ENCODE measurements at regions not wholly inside any gene's neighbourhood (a gene's known extent, or its start where the extent isn't known, plus 50 kb on each side); places are given as distances from the start of the nearest gene placed in this dataset.
A peak's percentile ranks its signal among the peaks of the same experiment; 100 is the strongest.
"Not testable (repeated sequence)": the region's sequence is repeated elsewhere in the genome, so short reads cannot be mapped to it uniquely, and the experiment has no call there.

DNA sequence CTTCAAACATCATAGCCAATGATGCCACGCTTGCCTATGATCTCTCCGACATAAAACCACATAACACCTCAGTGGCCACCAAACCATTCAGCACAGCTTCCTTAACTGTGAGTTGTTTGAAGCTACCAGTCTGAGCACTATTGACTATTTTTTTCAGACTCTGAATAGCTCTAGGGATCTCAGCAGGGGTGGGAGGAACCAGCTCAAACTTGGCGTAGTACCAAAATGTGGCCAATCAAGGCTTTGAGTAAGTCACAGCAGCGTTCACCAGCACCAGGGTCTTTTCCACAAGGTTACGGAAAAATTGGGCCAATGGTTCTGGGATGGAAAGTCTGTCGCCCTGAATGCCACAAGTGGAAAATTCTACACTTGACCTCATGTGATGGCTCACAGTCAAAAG is 70.6 kb downstream of the SMPDL3A start:
- no peak for DNase-seq

DNA sequence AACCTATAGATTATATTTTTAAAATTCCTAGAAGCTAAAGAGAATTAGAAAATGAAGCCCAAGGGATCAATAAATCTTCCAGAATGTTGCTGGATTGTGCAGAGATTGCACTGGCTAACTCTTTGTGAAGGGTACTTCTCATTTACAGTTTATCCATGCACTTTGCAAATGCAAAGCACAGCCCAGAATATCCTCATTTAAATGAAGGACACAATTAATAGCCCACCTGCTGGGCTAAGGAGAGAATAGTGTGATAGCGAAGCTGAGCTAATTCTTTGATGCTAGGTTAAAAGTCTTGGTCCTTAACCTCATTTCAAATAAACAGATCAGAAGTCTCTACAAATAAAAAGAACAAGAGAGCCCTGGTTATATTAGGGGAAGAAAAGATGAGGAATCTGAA is 72.5 kb downstream of the SMPDL3A start:
- no peak for DNase-seq

DNA sequence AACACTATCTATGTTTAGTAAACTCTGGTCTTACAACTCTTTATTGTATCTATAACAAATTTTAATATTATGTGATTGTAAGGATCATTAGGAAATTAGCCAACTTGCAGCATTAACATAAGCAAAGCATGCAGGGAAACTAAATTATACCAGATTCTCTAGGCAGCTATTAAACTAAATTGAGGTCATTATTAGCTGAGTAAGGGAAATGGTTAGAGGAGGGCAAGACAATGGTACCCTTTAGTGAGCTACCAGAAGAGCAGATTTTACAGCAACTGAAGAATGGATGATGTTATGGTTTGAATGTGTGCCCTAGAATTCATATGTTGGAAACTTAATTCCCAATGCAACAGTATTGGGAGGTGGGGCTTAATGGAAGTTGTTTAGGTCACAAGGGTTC is 79.1 kb downstream of the SMPDL3A start:
- DNase-seq: no peak

DNA sequence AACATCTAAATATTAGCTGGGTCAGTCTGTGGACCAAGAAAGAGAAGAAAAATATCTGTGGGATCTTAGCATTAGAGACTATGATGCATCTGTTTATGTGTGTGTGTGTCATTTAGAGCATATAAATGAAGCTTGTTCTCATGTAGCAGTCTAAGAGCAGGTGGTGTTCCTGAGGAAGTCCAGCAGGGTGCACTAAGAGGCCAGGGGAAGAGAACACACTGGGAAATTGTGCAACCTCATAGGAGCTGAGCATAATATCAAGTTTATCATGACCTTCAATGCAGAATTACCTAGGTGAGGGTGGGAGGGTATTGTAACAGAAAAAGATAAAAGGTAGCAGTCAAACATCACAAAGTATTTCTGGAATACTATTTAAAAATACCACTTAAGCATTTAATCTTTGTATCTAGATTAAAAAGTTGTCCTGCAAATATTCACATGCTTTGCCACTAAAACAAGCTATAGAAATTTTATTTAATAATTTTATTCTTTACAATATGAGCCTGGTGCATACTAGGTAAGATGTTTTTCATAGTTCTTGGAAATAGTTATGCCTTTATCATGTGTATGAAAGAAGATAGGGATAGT is 80.5 kb downstream of the SMPDL3A start:
- DNase-seq: peak; percentile 62

DNA sequence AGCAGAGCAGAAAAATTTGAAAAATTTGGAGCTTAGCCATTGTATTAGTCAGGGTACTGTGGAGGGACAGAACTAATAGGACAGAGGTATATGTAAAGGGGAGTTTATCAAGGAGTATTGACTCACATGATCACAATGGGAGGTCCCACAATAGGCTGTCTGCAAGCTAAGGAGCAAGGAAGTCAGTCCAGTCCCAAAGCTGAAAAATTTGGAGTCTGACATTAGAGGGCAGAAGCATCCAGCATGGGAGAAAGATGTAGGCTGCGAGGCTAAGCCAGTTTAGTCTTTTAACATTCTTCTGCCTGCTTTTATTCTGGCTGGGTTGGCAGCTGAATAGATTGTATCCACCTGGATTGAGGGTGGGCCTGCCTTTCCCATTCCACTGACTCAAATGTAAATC is 82.0 kb downstream of the SMPDL3A start:
- DNase-seq: no peak

DNA sequence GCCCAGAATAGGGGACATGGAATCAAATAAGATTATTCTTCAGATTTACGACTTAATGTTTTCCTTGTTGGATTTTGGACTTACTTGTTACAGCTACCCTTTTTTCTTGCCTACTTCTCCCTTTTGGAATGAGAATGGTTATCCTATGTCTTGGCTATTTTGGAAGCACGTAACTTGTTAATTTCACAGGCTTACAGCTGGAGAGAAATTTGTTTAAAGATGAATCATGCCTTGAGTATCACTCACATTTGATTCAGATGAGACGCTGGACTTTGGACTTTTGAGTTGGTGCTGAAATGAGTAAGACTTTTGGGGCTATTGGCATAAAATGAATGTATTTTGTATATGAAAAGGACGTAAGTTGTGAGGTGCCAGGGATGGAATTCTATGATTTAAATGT is 83.3 kb downstream of the SMPDL3A start:
- DNase-seq: no peak

DNA sequence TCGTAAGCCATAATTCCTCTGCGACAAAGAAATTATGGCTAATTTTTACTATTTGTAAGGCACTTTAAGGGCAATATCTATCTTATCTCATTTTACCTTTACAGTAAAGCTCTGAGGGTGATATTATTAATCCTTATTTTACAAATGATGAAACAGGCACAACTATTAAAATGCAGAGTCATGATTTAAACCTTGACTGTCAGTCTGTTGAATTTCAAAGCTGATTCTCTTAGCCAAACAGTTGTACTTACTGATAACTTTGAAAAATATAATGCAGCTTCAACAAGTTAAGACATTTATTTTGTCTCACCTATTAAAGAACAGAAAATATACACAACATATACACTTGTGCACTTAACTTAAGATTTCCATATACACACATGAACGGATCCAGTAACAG is 88.2 kb downstream of the SMPDL3A start:
- no peak for DNase-seq

DNA sequence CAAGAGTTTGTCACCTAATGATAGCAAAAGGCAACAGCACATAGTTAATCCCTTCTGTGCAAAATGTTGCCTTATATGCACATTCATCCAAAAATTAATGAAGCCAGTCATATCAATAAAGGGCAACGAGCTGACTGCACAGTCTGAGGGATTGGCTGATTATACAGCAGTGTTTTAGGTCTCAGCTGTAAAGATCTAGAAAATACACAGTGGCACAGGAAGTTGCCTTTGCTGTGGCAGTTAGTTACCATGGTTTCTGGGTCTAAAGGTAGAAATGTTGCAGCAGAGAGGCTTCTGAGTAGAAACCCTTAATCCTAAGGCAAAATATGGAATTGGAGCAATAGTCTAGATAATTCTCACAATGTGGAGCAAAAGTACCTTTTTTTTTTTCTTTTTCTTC is 89.7 kb downstream of the SMPDL3A start:
- no peak for DNase-seq

DNA sequence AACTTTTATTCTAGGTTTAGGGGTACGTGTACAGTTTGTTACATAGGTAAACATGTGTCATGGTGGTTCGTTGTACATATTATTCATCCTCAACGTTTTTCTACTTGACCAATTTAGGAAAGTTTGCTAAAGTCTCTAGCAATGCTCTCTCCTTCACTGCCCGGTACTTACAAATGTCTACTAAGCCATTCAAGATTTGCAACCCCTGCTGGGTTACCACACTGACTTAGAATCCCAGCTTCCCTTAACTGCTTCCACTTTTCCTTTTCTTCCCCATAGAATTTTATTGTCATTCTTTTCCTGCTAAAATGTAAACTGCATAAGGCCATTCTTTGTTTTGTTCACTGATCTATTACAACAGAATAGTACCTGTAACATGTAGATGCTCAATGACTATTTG is 97.4 kb downstream of the SMPDL3A start:
- no peak for DNase-seq

DNA sequence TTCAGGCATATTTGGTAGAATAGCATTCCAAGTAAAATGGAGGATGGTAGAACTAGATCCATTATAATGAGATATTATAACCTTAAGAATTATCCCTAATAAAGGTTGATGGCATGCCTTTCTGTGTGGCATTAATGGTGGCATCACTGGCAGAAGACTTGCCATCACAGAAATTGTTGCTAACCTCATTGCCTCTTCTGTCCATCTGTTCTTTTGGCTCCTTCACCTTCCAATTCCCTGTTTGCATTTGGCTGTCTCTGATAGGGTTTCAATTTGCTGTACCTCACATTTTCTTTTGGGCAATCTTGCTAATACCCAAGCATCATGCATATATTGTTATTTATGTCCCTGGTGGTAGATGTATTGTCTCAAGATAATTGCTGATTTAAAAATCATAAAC is 98.9 kb downstream of the SMPDL3A start:
- no peak for DNase-seq

DNA sequence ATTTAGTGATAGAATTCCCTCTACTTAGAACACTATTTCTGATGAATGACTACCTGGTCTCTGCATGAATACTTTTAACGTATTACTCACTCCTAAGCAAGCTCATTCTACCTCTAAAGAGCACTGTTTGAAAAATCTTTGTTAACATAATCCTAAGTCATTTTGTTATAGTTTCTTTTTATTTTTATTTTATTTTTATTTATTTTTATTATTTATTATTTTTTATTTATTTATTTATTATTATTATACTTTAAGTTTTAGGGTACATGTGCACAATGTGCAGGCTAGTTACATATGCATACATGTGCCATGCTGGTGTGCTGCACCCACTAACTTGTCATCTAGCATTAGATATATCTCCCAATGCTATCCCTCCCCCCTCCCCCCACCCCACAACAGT is 99.6 kb downstream of the SMPDL3A start:
- DNase-seq: not testable (repeated sequence)

DNA sequence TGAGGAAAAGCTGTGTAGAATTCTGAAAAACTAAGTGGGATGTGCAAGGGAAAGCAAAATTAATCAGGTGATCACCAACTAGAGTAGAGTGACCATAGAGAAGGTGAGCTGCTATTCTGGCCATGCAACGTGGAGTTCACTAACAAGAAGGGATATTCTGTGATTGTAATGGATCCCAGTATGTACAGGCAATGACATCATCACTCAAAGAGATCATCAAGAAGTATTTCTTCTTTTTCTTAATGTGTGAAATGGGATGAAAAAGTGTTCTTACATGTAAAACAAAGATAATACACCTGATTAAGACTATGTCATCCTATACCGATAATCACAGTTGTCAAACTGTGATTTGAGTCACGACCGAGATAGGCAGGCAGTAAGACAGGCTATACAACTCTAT is 101.2 kb downstream of the SMPDL3A start:
- no peak for DNase-seq

DNA sequence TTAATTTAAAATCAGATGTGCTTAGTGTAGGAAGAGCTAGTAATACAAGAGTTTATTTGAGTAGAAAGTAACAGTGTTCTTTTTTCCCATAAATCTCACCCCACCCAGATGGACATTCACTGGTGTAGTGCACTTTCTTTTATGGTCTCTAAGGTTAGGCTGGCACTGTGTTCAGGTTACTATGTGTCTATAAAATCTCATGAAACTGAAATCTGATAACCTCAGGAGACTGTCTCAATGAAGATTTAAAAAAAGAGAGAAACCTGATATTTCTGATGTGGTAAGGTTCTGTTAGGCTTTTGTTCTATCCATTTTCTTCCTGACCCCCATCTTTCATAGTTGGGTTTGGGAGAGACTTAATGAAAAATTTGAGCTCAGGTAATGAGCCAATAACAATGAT is 101.2 kb upstream of the CLVS2 start:
- DNase-seq: no peak

DNA sequence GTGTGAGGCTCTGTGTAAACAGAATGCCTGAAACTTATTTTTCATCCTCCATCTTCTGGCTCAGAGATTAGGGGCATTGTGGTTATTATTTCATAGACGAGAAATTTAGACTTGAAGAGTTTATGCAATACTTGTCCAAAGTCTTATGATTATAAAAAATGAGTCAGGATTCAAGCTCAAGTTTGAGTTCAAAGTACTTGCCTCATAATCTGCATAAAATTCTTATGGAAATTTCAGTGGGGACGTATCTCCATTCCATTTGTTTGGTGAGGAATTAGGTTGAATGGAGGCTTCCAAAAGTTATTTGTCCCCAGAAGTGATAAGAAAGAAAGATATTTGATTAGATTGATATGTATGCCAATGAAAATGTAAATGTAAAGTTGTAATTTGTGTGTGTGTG is 93.7 kb upstream of the CLVS2 start:
- DNase-seq: no peak

DNA sequence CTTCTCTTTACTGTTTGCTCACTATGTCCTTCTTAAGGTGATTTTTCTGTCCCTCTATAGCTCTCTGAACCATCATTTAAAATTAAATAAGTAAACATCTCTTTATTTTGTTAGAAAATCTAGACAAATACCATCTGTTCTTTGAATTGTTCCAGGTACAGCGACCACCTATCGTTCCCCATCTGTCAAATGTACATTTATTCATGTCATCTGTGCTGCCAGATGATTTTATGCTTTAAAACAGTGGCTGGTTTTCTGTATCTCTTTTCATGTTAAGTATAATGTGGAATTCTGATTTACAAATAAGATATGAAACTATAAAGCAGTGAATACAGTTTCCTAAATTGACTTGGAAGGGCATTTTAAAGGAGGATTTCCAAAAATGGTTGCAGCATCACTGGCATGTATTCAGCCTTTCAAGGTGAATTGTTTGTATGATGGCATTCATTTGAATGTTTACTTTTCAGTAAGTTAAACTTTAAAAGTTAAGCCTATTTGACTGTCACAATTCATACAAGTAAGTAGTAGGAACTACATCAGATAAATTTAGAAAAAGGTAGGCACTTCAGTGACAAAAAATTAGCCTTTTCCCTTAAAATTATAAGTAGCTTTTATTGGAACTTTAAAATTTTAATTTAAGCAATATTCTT is 92.6 kb upstream of the CLVS2 start:
- no peak for DNase-seq

DNA sequence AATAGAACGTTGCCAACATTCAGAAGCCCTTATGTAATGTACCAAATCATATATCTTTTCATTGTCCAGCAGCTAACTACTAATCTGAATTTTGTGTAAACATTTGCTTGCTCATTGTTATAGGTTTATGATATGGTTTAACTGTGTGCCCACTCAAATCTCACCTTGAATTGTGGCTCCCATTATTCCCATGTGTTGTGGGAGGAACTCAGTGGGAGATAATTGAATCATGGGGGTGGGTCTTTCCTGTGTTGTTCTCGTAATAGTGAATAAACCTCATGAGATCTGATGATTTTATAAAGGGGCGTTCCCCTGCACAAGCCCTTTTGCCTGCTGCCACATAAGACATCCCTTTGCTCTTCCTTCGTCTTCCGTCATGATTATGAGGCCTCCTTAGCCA is 91.9 kb upstream of the CLVS2 start:
- no peak for DNase-seq

DNA sequence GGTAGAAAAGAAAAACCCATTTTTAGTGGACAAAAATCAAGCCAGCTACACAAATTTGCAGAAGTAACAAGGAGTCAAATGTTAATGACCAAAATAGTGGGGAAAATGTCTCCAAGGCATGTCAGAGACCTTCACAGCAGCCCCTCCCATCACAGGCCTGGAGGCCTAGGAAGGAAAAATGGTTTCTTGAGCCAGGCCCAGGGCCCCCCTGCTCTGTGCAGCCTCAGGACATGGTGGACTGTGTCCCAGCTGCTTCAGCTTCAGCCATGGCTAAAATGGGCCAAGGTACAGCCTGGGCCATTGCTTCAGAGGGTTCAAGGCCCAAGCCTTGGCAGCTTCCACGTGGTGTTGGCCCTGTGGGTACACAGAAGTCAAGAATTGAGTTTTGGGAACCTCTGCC is 82.5 kb upstream of the CLVS2 start:
- DNase-seq: no peak

DNA sequence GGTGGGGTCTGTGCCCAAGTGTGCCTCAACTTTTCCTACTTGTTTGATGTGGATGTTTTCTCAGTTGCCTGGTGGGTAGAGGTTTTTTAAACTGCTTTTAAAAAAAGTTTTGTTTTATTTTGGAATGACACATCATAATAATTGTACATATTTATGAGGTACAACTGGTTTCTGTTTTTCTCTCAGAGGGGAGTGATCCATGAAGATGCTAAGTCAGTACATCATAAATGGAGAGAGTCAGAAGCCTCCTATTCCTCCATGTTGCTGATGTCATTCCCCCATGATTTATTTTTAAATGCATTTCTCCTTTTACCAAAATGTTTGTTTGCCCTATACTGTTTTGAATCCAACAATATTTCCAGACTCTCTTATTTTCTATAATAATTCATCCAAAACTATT is 77.3 kb upstream of the CLVS2 start:
- no peak for DNase-seq

DNA sequence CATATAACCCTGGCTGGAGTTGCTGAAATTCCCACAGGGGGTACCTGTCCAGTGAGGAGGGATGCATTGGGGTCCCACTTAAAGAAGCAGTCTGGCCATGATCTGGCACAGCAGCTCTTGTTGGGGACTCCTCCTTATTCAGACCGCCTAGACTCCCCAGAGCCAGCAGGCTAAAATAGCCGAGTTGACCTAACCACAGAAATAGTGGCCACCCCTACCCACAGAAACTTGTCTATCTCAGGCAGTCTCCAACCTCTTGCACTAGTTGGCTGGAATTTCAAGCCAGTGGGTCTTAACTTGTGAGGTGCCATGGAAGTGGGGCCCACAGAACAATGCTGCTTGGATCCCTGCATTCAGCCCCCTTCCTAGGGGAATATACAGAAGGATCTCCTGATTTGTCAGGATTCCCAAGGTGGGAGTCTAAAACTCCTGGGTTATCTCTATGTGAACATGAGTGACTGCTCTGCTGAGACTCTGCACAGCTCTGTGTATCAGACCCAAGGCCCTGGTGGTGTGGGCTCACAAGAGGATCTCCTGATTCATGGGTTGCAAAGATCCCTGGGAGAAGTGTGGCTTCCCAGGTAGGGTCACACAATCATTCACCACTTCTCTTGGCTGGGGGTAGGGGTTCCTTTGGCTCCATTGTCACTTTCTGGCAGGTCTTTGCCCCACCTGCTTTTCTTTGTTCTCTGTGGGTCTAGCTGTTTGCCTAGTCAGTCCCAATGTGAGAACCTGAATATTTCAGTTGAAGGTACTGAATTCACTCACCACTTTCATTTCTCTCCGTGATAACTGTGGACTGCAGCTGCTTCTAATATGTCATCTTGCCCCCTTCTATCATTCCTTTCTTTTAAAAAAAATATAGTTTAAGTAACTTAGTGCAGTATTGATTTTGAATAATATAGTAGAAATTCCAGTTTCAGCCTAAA is 65.5 kb upstream of the CLVS2 start:
- DNase-seq: no peak

DNA sequence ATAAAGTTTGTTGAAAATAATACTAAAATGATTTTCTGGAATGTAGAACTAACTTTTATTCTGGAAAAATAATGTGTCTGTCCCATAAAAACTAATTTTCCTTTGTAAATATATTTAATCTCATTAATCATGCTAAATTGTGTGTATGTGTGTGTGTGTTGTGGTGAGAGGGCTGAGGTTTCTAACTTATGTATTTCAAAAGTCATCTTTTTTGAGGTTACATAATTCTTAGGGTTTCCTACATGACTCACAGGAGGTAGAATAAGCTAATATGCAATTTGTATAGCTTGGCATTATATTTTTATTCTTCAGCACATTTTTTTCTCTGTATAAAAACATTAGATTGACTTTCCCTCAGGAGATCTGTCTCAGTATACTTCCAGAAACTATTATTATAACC is 64.1 kb upstream of the CLVS2 start:
- DNase-seq: no peak

DNA sequence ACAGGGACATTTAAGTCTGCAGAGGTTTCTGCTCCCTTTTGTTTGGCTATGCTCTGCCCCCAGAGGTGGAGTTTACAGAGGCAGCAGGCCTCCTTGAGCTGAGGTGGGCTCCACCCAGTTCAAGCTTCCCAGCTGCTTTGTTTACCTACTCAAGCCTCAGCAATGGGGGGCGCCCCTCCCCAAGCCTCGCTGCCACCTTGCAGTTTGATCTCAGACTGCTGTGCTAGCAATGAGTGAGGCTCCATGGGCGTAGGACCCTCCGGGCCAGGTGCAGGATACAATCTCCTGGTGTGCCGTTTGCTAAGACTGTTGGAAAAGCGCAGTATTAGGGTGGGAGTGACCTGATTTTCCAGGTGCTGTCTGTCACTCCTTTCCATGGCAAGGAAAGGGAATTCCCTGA is 51.1 kb upstream of the CLVS2 start:
- DNase-seq: not testable (repeated sequence)
